GM19468 (cell line): ENCODE measurements at regions not wholly inside any gene's neighbourhood (a gene's known extent, or its start where the extent isn't known, plus 50 kb on each side); places are given as distances from the start of the nearest gene placed in this dataset.

Experiments
- ATAC-seq: cut with Tn5 transposase; IDR thresholded peaks from one replicate; pipeline ENCODE4 v1.9.1; 2021; ENCODE audit warnings: mild to moderate bottlenecking, moderate library complexity, moderate number of reproducible peaks; ENCODE audit not compliant: unreplicated experiment; ENCODE audit errors: extremely low read depth

GRCh38 chr7:41633690-41634089 is 69.2 kb downstream of the INHBA start:
- ATAC-seq: no peak

- no peak for ATAC-seq
Measured at GRCh38 chr7:41630741-41631140, 72.1 kb downstream of the INHBA start.

- ATAC-seq: no peak
Measured at GRCh38 chr7:41629711-41630111, 73.2 kb downstream of the INHBA start.

- no peak for ATAC-seq
Measured at GRCh38 chr7:41628901-41629300, 74.0 kb downstream of the INHBA start.

GRCh38 chr7:41627645-41628298 is 75.1 kb downstream of the INHBA start:
- ATAC-seq: no peak

- no peak for ATAC-seq
Measured at GRCh38 chr7:41624818-41625217, 78.1 kb downstream of the INHBA start.

GRCh38 chr7:41621953-41622831 is 80.7 kb downstream of the INHBA start:
- ATAC-seq: no peak

GRCh38 chr7:41617987-41618386 is 84.9 kb downstream of the INHBA start:
- no peak for ATAC-seq

GRCh38 chr7:41612798-41613197 is 90.1 kb downstream of the INHBA start:
- no peak for ATAC-seq

- ATAC-seq: no peak
Measured at GRCh38 chr7:41612386-41612785, 90.5 kb downstream of the INHBA start.

GRCh38 chr7:41608447-41608846 is 94.4 kb downstream of the INHBA start:
- ATAC-seq: no peak

GRCh38 chr7:41603985-41604384 is 98.9 kb downstream of the INHBA start:
- ATAC-seq: no peak

GRCh38 chr7:41599760-41600159 is 103.1 kb downstream of the INHBA start:
- no peak for ATAC-seq

- ATAC-seq: no peak
Measured at GRCh38 chr7:41592794-41593193, 110.1 kb downstream of the INHBA start.

GRCh38 chr7:41592236-41592635 is 110.7 kb downstream of the INHBA start:
- no peak for ATAC-seq

GRCh38 chr7:41590986-41591385 is 111.9 kb downstream of the INHBA start:
- ATAC-seq: no peak

- no peak for ATAC-seq
Measured at GRCh38 chr7:41588341-41588740, 114.5 kb downstream of the INHBA start.

- no peak for ATAC-seq
Measured at GRCh38 chr7:41586931-41587640, 115.8 kb downstream of the INHBA start.

GRCh38 chr7:41584746-41585145 is 118.1 kb downstream of the INHBA start:
- ATAC-seq: no peak

GRCh38 chr7:41582116-41582515 is 120.8 kb downstream of the INHBA start:
- ATAC-seq: no peak

GRCh38 chr7:41581041-41581440 is 121.8 kb downstream of the INHBA start:
- no peak for ATAC-seq
